BJ (cell line): ENCODE measurements at regions not wholly inside any gene's neighbourhood (a gene's known extent, or its start where the extent isn't known, plus 50 kb on each side); places are given as distances from the start of the nearest gene placed in this dataset.

Source experiments
- CTCF ChIA-PET: fragments of 350-600 bp; formaldehyde crosslinking; extraction: SDS; loops from one replicate; lab custom pipeline; 2021; ENCODE audit warnings: antibody characterized with exemption, inconsistent platforms; lab: Yijun Ruan, JAX
- POLR2A ChIA-PET: fragments of 300-600 bp; sonication (Branson Sonifier 250); formaldehyde crosslinking; extraction: SDS; loops from one replicate; lab custom pipeline; 2021; ENCODE audit warnings: antibody characterized with exemption; lab: Charles Lee
- DNase-seq: peaks from one replicate; pipeline ENCODE4 v3.0.0-alpha.2; 2011; ENCODE audit warnings: low read depth
- H3K27me3 ChIP-seq: 2 replicates; pipeline ENCODE4 v1.6.0; 2011; ENCODE audit warnings: low read length; ENCODE audit not compliant: control insufficient read depth, insufficient read depth
- H3K36me3 ChIP-seq: 2 replicates; pipeline ENCODE4 v1.5.1; 2011; ENCODE audit warnings: low read length; ENCODE audit not compliant: control insufficient read depth, insufficient read depth
- H3K4me3 ChIP-seq: 2 replicates; pipeline ENCODE4 v1.5.1; 2011; ENCODE audit warnings: low read depth, mild to moderate bottlenecking, control low read depth, low read length
- TF ChIP-seq, protein P1 (sequence below): IDR thresholded peaks from 2 replicates; pipeline ENCODE4 v1.5.1; 2011; ENCODE audit warnings: low read depth, mild to moderate bottlenecking, control low read depth, inconsistent platforms, low read length, moderate library complexity; ENCODE audit not compliant: insufficient read depth

DNA sequence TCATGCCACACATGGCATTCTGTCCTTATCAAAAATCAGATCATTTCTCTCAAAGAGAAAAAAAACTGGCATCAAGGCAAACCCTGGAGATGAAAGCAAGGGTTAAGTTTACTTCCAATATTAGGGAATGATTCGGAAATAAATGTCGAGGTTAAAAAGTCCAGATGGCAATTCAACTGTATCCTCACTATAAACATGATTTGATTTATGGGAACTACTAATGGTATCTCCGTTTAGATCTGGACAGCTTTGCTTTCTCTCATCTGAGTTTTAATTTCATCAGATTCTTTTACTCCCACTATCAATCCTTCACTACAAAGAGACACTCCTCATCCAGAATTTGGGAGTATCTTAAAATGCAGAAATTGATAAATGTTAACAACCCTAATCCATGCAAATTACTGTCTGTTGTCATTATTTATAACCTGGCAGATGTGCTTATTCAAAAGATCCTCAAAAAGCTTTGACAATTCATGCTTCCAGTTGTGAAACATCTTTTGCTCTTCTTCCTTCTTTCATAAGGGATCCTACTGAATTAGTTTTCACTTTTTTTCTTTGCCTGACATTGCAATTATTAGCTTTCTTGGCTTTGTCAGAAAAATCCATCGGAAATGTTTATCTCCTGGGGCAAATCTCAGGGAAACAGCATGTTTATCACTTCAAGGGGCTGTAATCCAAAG, 903.2 kb downstream of the MCTP2 start:
- POLR2A ChIA-PET: no interaction called here
- TF ChIP-seq, protein P1, sequence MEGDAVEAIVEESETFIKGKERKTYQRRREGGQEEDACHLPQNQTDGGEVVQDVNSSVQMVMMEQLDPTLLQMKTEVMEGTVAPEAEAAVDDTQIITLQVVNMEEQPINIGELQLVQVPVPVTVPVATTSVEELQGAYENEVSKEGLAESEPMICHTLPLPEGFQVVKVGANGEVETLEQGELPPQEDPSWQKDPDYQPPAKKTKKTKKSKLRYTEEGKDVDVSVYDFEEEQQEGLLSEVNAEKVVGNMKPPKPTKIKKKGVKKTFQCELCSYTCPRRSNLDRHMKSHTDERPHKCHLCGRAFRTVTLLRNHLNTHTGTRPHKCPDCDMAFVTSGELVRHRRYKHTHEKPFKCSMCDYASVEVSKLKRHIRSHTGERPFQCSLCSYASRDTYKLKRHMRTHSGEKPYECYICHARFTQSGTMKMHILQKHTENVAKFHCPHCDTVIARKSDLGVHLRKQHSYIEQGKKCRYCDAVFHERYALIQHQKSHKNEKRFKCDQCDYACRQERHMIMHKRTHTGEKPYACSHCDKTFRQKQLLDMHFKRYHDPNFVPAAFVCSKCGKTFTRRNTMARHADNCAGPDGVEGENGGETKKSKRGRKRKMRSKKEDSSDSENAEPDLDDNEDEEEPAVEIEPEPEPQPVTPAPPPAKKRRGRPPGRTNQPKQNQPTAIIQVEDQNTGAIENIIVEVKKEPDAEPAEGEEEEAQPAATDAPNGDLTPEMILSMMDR: no peak

DNA sequence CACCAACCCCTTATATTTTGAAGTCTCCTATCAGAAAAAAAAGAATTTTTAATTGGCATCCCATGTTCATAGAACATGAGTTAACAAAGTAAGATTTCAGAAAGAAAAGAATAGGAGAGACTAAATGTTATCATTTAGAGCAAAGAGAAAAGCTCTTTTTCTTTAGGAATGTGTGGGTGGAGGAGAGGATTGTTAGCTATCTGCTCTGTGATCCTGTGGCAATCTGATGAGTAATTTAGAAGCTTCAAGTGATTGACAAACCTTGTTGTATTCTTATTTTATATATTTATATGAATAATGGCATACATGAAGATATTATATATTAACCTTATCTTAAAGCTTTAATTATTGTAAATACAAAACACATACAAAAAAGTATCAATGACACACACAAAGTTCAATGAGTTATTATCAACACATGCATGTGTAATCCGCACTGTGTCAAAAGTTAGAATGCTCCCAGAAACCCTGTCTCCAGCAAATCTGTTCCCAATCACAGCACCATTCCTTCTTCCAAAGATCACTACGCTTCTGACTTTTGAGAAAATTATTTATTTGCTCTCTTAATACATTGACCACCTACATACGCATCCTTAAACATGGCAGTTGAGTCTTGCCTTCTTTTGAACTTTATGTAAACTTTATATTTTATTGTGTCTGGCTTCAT, 907.4 kb downstream of the MCTP2 start:
- DNase-seq: no peak
- no peaks in the 10 kb centered on the region for H3K27me3 ChIP-seq
- POLR2A ChIA-PET: no interaction called here
- CTCF ChIA-PET: no interaction called here
- H3K4me3 ChIP-seq: no peak overlapping the region
- no peaks in the 10 kb centered on the region for H3K36me3 ChIP-seq
- TF ChIP-seq, protein P1: no peak

More for the DNA sequence above, 903.2 kb downstream of the MCTP2 start:
- no peaks in the 10 kb centered on the region for H3K27me3 ChIP-seq
- CTCF ChIA-PET: interaction anchor here (0.9 to 1.3 kb wide), 2 partner anchors 9 to 35 kb away, joined by 3 to 4 read pairs; no protein-coding TSS in a partner anchor
- H3K4me3 ChIP-seq: no peak overlapping the region
- peak; percentile 19 for DNase-seq
- no peaks in the 10 kb centered on the region for H3K36me3 ChIP-seq

DNA sequence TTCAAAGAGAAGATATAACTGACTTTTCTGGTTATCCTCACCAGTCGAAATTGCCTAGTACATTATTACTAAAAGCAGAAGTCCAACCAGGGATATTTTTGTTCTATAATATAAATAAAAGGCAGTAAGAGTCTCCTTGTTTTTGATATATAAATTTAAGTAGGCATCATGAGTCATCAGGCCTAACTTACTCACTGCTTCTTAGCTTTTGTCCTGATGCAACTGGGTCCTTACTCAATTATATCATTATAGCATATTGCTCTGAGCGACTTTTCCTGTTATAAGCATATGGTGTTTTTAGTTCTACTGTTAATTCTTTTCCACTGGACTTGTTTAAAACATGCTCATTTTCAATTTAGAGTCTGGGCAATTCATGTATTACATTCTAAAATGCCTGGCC, 910.1 kb downstream of the MCTP2 start:
- TF ChIP-seq, protein P1: no peak
- H3K27me3 ChIP-seq: no peaks in the 10 kb centered on the region
- ChIA-PET CTCF (interaction anchor here (0.6 kb wide), 1 partner anchor 14 kb away, joined by 3 read pairs; no protein-coding TSS in a partner anchor), POLR2A (no interaction called here)
- H3K4me3 ChIP-seq: no peak overlapping the region
- DNase-seq: no peak
- H3K36me3 ChIP-seq: no peaks in the 10 kb centered on the region

DNA sequence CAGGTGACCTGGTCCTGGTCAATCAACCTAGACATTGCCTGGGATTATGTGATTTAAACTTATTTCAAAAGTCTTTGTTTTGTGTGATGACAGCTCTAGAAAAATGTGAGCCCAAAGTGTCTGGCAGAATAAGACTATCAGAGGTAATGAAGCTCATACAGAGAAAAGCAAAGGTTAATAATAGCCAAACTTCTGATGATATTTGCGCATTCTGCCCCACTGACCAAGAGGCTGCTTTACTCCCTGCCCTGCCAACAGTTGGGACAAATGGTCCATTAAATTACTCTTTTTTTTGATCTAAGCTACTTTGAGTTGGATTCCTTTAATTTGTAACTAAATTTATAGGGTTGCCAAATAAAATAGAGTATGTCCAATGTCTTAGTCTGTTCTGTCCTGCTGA, 911.2 kb downstream of the MCTP2 start:
- TF ChIP-seq, protein P1: no peak
- H3K27me3 ChIP-seq: no peaks in the 10 kb centered on the region
- ChIA-PET POLR2A (no interaction called here), CTCF (interaction anchor here (1.6 kb wide), 1 partner anchor 8 kb away, joined by 4 read pairs; no protein-coding TSS in a partner anchor)
- H3K4me3 ChIP-seq: no peak overlapping the region
- no peak for DNase-seq
- H3K36me3 ChIP-seq: no peaks in the 10 kb centered on the region

DNA sequence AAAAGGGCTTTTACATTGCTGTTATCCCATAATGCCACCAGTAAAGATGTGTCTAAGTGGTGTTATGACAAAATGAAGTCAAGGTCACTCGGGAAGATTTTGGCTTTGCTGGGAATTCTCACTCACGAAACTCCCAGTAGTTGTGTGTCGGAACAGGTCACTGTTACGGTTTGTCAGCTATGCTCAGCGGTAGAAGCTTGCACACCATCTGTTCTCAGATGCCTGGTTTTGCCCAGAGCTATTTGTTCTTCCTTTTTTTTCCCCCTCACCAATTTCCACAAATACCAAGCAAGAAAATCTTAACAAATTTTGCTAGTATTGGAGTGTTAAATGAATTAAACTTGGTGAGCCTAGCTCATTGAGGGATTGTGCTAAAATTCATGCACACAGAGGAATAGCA, 915.1 kb downstream of the MCTP2 start:
- ChIA-PET CTCF (interaction anchor here (1.0 kb wide), 1 partner anchor 19 kb away, joined by 3 read pairs; no protein-coding TSS in a partner anchor), POLR2A (no interaction called here)
- H3K36me3 ChIP-seq: no peaks in the 10 kb centered on the region
- H3K27me3 ChIP-seq: no peaks in the 10 kb centered on the region
- TF ChIP-seq, protein P1: no peak
- H3K4me3 ChIP-seq: no peak overlapping the region
- no peak for DNase-seq
